HG03469 (cell line): ENCODE measurements at regions not wholly inside any gene's neighbourhood (a gene's known extent, or its start where the extent isn't known, plus 50 kb on each side); places are given as distances from the start of the nearest gene placed in this dataset.

ENCODE experiments used
- ATAC-seq: cut with Tn5 transposase; IDR thresholded peaks from one replicate; pipeline ENCODE4 v1.9.1; 2021; ENCODE audit warnings: mild to moderate bottlenecking, moderate library complexity, moderate number of reproducible peaks; ENCODE audit not compliant: unreplicated experiment

DNA sequence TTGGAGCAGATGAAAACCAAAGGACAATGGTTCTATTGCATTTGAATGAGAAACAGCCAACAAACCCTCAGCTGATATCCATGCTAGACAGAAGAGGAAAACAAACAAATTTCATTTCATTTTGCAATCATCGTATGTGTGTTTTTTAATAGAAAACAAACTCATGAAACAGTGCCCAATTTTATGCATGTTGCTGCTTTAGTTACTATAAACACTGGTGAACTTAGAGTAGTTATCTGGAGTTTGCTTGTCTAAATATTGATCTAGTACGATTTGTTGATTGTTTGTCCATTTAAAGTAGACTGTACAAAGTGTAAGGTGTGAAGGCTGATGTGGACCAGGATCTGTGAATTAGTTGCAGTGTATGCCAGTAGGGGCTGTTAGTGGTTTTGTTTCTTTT is 166.6 kb downstream of the KITLG start:
- no peak for ATAC-seq

DNA sequence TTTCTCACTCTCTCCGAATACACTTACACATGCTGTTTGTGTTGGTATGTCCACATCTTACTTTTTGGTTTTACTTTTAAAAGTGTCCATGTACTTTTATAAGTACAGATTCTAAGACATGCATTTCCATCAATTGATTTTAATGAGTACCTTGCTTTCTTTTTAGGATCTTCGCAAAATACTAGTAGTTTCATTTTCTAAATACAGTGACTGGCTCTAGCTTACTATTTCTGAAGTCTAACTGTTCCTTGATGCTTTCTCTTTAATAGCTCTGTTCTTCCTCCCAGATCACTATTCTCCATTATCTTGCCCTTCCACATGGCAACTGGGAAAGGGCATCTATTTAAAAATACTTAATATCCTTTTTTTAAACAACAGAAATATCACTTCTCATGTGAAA is 164.1 kb downstream of the KITLG start:
- no peak for ATAC-seq

DNA sequence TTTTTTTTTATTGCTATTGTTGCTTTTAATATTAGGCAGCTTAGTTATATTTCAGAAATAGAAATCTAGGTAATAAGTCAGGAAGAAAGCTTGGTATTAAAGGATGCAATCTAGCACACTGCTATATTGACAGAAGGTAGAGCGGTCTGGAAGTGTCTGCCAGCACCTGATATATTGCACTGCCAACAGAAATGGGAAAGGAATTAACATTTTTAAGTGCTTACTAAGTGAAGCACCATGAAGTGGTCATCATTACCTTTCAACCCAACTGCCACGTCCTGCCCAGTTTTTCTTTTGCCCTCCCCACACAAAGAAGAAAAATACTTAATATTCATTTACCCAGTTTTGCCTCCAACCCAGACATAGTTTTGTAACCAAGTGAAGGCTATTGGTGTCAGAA is 163.5 kb downstream of the KITLG start:
- ATAC-seq, result no peak

GRCh38 chr12:88417531-88417930 is 162.7 kb downstream of the KITLG start:
- ATAC-seq, result no peak

DNA sequence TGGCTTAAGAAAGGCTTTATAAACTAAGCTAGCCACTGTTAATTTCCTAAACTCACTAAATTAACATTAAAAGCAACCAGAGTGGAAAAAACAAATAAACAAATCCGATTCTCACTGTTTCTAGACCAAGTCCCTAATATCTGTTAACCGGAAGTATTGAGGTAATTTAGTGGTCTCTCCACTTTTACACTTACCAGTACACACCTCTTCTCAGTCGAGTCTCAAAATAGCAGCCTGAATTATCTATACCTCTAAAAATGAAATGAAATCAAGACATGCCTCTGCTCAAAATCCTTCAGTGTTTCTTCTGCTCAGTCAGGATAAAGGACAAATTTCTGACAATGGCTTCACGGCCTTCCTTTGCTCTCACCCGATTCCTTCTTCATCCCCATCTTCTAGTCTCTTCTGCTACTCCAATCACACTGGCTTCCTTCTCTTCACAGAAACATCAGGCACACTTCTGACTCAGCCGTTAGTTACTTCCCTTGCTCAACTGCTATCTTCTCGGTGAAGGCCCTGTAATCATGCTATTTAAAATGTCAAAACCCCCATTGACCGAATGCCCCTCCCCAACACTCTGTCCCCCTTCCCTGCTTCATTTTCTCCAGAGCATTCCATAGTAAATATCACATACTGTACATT is 161.3 kb downstream of the KITLG start:
- ATAC-seq, result no peak

- no peak for ATAC-seq
These were observed 160.5 kb downstream of the KITLG start for GRCh38 chr12:88419794-88420193.

- no peak for ATAC-seq
These were observed 159.8 kb downstream of the KITLG start for GRCh38 chr12:88420457-88420856.

DNA sequence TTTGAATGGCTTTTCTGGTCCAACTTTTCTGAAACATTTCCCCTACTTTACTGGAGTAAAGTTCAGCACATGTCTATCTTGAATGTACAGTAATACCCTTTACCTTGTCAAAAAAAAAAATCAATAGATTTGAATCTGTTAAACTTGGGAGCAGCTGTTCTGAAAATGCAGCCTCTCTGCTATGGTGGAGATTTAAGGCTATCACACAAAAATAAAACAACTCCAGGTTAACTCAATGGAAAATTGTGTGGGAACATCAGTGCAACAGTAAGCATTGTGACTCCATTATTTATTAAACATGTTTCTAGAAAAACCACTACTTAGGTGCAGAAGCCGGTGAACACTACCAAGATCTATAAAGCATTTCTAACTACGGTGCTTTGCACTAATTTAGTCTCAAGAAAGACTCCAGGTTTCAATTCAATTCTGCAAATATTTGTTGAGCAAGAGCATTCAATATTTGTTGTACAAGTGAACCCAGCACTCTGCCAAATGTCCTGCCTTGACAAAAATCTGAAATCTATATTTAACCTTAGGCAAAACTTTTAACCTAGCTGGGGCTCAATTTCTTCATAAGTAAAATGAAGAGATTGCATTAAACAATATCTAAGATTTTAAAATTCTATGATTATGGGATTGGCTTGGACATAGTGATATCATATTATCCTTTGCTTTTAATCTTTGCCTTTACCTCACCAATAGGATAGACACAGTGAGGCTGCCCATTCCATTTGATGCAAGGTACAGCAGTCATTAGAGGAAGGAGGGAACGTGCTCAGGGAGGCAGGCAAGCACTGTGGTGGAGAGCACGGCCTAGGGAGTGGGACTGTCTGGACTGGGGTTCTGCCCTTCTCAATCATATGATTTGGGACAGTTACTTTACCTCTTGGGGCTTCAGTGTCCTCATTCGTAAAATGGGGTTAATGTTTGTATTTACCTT is 155.2 kb downstream of the KITLG start:
- ATAC-seq, result no peak

- no peak for ATAC-seq
These were observed 151.9 kb downstream of the KITLG start for GRCh38 chr12:88428350-88428749.

DNA sequence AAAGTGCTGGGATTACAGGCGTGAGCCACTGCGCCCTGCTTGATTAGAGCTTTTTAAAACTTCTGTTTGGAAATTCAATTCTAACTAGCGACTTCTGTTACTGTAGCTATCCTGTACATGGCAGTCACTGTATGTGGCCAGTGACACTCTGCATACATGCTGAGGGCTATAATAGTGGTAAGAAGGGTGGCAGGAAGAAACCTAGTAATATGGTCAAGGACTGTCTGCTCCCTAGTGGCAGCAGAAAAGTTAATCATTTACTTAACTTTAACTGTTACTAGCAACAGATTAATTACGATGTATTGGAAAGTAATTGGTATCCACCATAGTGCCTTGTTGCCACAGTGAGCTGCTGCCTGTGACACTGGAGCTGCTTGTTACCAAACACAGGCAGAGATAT is 149.0 kb downstream of the KITLG start:
- ATAC-seq, result no peak

- no peak for ATAC-seq
These were observed 147.5 kb downstream of the KITLG start for GRCh38 chr12:88432531-88433490.

- peak; percentile 81 for ATAC-seq
These were observed 146.1 kb downstream of the KITLG start for GRCh38 chr12:88433997-88434703.

DNA sequence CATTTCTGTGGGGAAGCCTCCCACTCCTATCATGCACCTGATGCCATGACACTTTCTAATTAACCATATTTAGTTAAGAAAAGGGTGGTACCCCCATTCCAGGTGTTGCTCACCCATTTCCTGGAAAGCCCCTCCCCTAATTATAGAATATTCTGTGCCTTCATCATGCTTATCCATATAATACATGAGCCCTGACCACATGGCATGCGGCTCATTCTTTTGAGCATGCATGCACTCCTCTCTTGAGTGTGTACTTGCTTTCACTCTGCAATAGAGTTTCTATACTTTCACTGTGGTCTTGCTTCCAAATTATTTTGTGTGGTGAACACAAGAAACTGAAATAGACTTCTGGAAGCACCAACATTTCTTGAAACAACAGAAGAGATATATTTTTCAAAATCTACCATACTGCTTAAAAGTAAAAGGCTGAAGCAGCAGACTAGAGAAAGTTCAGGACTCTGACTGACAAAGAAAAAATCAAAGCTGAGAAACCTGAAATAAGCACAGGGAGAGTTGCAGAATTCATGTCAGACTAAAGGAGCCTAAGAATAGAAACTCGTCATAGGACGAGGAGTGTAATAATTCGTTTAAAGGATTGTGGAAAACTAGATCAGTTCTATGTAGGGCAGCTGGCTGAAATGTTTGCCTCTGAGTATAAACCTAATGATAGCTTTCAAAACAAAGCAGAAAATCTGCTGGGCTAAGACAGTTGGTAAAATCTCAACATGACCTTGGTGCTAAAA is 144.8 kb downstream of the KITLG start:
- ATAC-seq, result no peak

DNA sequence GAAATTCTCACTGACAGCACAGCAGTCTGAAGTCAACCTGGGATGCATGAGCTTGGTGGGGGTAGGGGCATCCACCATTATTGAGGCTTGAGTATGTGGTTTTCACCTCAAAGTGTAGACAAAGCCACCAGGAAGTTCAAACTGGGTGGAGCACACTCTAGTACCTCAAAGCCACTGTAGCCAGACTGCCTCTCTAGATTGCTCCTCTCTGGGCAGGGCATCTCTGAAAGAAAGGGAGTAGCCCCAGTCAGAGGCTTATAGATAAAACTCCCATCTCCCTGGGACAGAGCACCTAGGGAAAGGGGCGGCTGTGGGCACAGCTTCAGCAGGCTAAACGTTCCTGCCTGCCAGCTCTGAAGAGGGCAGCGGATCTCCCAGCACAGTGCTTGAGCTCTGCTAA is 143.0 kb downstream of the KITLG start:
- no peak for ATAC-seq
